K562 (cell line): ENCODE measurements at regions not wholly inside any gene's neighbourhood (a gene's known extent, or its start where the extent isn't known, plus 50 kb on each side); places are given as distances from the start of the nearest gene placed in this dataset.

Source experiments
- ATAC-seq: fragments of 200-7000 bp; cut with Tn5 transposase; 3 replicates; pipeline ENCODE4 v1.9.1; 2020; ENCODE audit warnings: moderate library complexity
- BruUV-seq: library from RNA; stranded (reverse); fragments of 400-500 nt; replicated peaks from 2 replicates; lab custom pipeline; 2021; lab: Mats Ljungman, UMichigan
- CTCF ChIA-PET: fragments of 300-600 bp; formaldehyde crosslinking; extraction: SDS; loops from one replicate; lab custom pipeline; 2021; ENCODE audit warnings: low intra/inter-chr PET ratio; lab: Yijun Ruan, JAX
- POLR2A ChIA-PET: fragments of 300-600, 350-650 bp; sonication (Branson Sonifier 250); formaldehyde crosslinking; extraction: SDS; loops from one replicate; lab custom pipeline; 2021; ENCODE audit warnings: antibody characterized with exemption, inconsistent platforms; lab: Yijun Ruan, JAX
- DNase-seq, 4 experiments: peaks; one replicate each; pipeline versions ENCODE4 v3.0.0 to v3.0.0-alpha.2; 2011 to 2018; ENCODE audit warnings: low spot score in 3 of 4, mixed read lengths in 3 of 4; ENCODE audit errors: extremely low read depth in 1 of 4
- FAIRE-seq: peaks from 2 replicates; lab custom pipeline; 2011; peaks lifted over from hg19 to GRCh38; lab: Jason Lieb, UNC
- H2AFZ ChIP-seq: 2 replicates; pipeline ENCODE4 v1.6.0; 2011; ENCODE audit warnings: low read depth, low read length, control low read depth, inconsistent platforms
- H3K27ac ChIP-seq: fragments of 200-600 bp; 3 replicates; pipeline ENCODE4 v1.8.0; 2011; ENCODE audit warnings: low read depth, mild to moderate bottlenecking, control low read depth, inconsistent platforms, low read length, moderate library complexity, mixed read lengths; ENCODE audit errors: extremely low read depth
- H3K27me3 ChIP-seq, 2 experiments: fragments of 300-600 bp in 1 of 2; 2 replicates in 1 of 2; 3 replicates in 1 of 2; pipeline versions ENCODE4 v1.6.0 to v1.8.0; 2011; ENCODE audit warnings: inconsistent platforms in 2 of 2, low read length in 2 of 2, mild to moderate bottlenecking in 1 of 2, mixed read lengths in 1 of 2, moderate library complexity in 1 of 2; ENCODE audit not compliant: control insufficient read depth in 2 of 2, insufficient read depth in 2 of 2
- H3K36me3 ChIP-seq: fragments of 300-600 bp; 3 replicates; pipeline ENCODE4 v1.8.0; 2011; ENCODE audit warnings: mild to moderate bottlenecking, low read length, inconsistent platforms; ENCODE audit not compliant: control insufficient read depth, insufficient read depth
- H3K4me1 ChIP-seq, 2 experiments: fragments of 200-600 bp in 1 of 2; replicated peaks in 1 of 2; 2 replicates in 1 of 2; 3 replicates in 1 of 2; pipeline versions ENCODE4 v1.5.1 to v1.8.0; 2011; ENCODE audit warnings: inconsistent platforms in 2 of 2, low read length in 2 of 2, mild to moderate bottlenecking in 1 of 2, mixed read lengths in 1 of 2, moderate library complexity in 1 of 2; ENCODE audit not compliant: control insufficient read depth in 2 of 2, insufficient read depth in 2 of 2
- H3K4me2 ChIP-seq: 2 replicates; pipeline ENCODE4 v1.6.1; 2011; ENCODE audit warnings: low read length, control low read depth, inconsistent platforms, mixed read lengths; ENCODE audit not compliant: insufficient read depth
- H3K4me3 ChIP-seq: fragments of 200-600 bp; sonication (generic), shearing (Covaris generic); 2 replicates; pipeline ENCODE4 v1.5.1; 2016; ENCODE audit warnings: control low read depth, inconsistent platforms
- H3K79me2 ChIP-seq: fragments of 200-600 bp; 3 replicates; pipeline ENCODE4 v1.8.0; 2011; ENCODE audit warnings: low read length, inconsistent platforms; ENCODE audit not compliant: control insufficient read depth, insufficient read depth
- H3K9ac ChIP-seq, 2 experiments: 2 replicates each; pipeline versions ENCODE4 v1.6.0 to v1.6.1; 2011; ENCODE audit warnings: low read depth in 2 of 2, low read length in 2 of 2, control low read depth in 1 of 2, inconsistent platforms in 1 of 2, mild to moderate bottlenecking in 1 of 2, mixed read lengths in 1 of 2; ENCODE audit not compliant: insufficient read depth in 1 of 2
- H3K9me1 ChIP-seq: one replicate; pipeline ENCODE4 v1.6.0; 2011; ENCODE audit warnings: inconsistent platforms, mild to moderate bottlenecking, low read length, moderate library complexity; ENCODE audit not compliant: control insufficient read depth, insufficient read depth
- H3K9me3 ChIP-seq: replicated peaks from 2 replicates; pipeline ENCODE4 v1.5.1; 2011; ENCODE audit warnings: low read depth, low read length, inconsistent platforms; ENCODE audit not compliant: control insufficient read depth, insufficient read depth
- H4K20me1 ChIP-seq: replicated peaks from 2 replicates; pipeline ENCODE4 v1.6.1; 2011; ENCODE audit warnings: low read length, inconsistent platforms, mixed read lengths; ENCODE audit not compliant: control insufficient read depth, insufficient read depth
- CTCF ChIP-seq, 3 experiments: IDR thresholded peaks in 2 of 3; conservative IDR thresholded peaks in 1 of 3; 2 replicates each; pipeline ENCODE4 v1.5.1; 2011 to 2012; ENCODE audit warnings: low read length in 3 of 3, mild to moderate bottlenecking in 3 of 3, control low read depth in 2 of 3, improper control_type of control experiment in 1 of 3, inconsistent platforms in 1 of 3, low read depth in 1 of 3, mixed read lengths in 1 of 3, moderate library complexity in 1 of 3; ENCODE audit not compliant: insufficient read depth in 2 of 3
- DIDO1 ChIP-seq: fragments of 450-650 bp; IDR thresholded peaks from 2 replicates; pipeline ENCODE4 v1.6.1; 2016; ENCODE audit warnings: low read depth, missing biosample characterization, missing genetic modification characterization
- DPF2 ChIP-seq: fragments of 450-650 bp; IDR thresholded peaks from 2 replicates; pipeline ENCODE4 v1.6.1; 2016
- E2F3 ChIP-seq: fragments of 250-450 bp; sonication (Bioruptor Pico); IDR thresholded peaks from 2 replicates; pipeline ENCODE4 v1.4.0; 2020; ENCODE audit warnings: mild to moderate bottlenecking
- HOXB6 ChIP-seq: fragments of 250-450 bp; sonication (Bioruptor Pico); IDR thresholded peaks from 2 replicates; pipeline ENCODE4 v1.5.1; 2022; ENCODE audit warnings: mild to moderate bottlenecking, borderline replicate concordance
- RAD21 ChIP-seq, 2 experiments: fragments of 250-450 bp in 1 of 2; fragments of 450-650 bp in 1 of 2; sonication (Bioruptor Pico) in 1 of 2; formaldehyde crosslinking in 1 of 2; IDR thresholded peaks in 1 of 2; conservative IDR thresholded peaks in 1 of 2; 2 replicates each; pipeline versions ENCODE4 v1.4.0 to v1.8.0; 2020 to 2022; ENCODE audit warnings: mild to moderate bottlenecking in 2 of 2, moderate library complexity in 1 of 2
- RBM15 ChIP-seq: fragments of 200-400 bp; formaldehyde crosslinking; IDR thresholded peaks from 2 replicates; pipeline ENCODE4 v1.6.1; 2018; ENCODE audit warnings: mild to moderate bottlenecking, low read length, moderate library complexity; ENCODE audit not compliant: insufficient read depth
- REST ChIP-seq, 2 experiments: fragments of 450-650 bp; formaldehyde crosslinking in 1 of 2; IDR thresholded peaks; 2 replicates each; pipeline versions ENCODE4 v1.4.0 to v1.6.1; 2014 to 2020; ENCODE audit warnings: mild to moderate bottlenecking in 2 of 2, borderline replicate concordance in 1 of 2, low read depth in 1 of 2
- SMC3 ChIP-seq: conservative IDR thresholded peaks from 2 replicates; pipeline ENCODE4 v1.6.1; 2011; ENCODE audit warnings: low read depth, low read length, improper control_type of control experiment; ENCODE audit not compliant: insufficient read depth
- ZNF146 ChIP-seq: IDR thresholded peaks from one replicate; pipeline ENCODE4 v1.6.1; 2018; ENCODE audit warnings: missing compliant biosample characterization; ENCODE audit not compliant: unreplicated experiment
- WGBS: fragments of 100-300 bp; shearing (Covaris generic); methylation state at CpG from one replicate; pipeline ENCODE4 v1.1.6; 2016; ENCODE audit warnings: low coverage, mixed read lengths; ENCODE audit not compliant: insufficient coverage; ENCODE audit errors: missing lambda C conversion rate; 5-methylcytosine and 5-hydroxymethylcytosine counted together
- in situ Hi-C: fragments of 300-500 bp; cut with MboI; formaldehyde crosslinking; loops from 4 replicates; pipeline ENCODE4 v1.15.0; 2018; ENCODE audit warnings: inconsistent platforms, mixed read lengths
- intact Hi-C: fragments of 100-400 bp; cut with micrococcal nuclease; formaldehyde crosslinking; loops from 2 replicates; pipeline ENCODE4 v1.14.2; 2022

DNA sequence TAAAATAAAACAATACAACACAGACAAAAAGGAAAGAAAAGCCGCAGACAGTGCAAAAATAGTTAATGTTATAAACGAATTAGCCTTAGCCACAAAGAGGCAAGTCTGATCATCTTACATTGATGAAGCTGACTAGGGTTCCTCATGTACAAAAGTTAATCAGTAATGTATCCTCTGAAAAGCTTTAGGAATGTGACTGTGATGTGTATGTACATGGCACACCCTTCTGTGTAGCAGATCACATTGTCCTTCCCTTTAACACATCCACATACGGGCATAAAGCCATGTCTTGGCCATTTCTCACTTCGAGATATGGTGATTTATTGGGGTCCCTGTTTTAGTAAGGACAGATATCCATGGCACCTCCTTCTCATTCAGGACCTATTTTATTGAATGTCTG lies 1327.5 kb upstream of the CDH8 start (continued):
- TF ChIP-seq RBM15 = no peak
- TF ChIP-seq HOXB6 (CRISPR knock-in tag) = no peak
- no peak for TF ChIP-seq DPF2
- TF ChIP-seq E2F3 (CRISPR knock-in tag) = no peak
- TF ChIP-seq DIDO1 = no peak
- no peak for TF ChIP-seq ZNF146 (CRISPR knock-in tag)

GRCh38 chr16:63361032-63361624 lies 1324.9 kb upstream of the CDH8 start:
- no peak overlapping the region for H3K9ac ChIP-seq
- H3K9me1 ChIP-seq = no peaks in the 10 kb centered on the region
- H3K27me3 ChIP-seq = no peaks in the 10 kb centered on the region
- H3K79me2 ChIP-seq = no peaks in the 10 kb centered on the region
- no peaks in the 10 kb centered on the region for H3K9me3 ChIP-seq
- ChIA-PET CTCF (interaction anchor here (0.5 kb wide), 1 partner anchor 1291 kb away, joined by 3 read pairs; no protein-coding TSS in a partner anchor), POLR2A (no interaction called here)
- ATAC-seq (no peak), FAIRE-seq (peak; percentile 75), DNase-seq (peak; percentile 18 to 36 (median 22))
- no peak overlapping the region for H3K27ac ChIP-seq
- no TSS peak for BruUV-seq
- no peak overlapping the region for H3K4me3 ChIP-seq
- H4K20me1 ChIP-seq = no peaks in the 10 kb centered on the region
- H3K36me3 ChIP-seq = no peaks in the 10 kb centered on the region
- no peak overlapping the region for H3K4me2 ChIP-seq
- in situ Hi-C loops = no loop called here
- intact Hi-C loops = loop anchor here (1.0 kb wide), 1 partner anchor 1757 kb away; no protein-coding TSS in a partner anchor
- no peaks in the 10 kb centered on the region for H3K4me1 ChIP-seq
- H2AFZ ChIP-seq = no peak overlapping the region
- 0% methylated on average over 1 of the region's 1 CpG for whole genome bisulfite sequencing
- peak; percentile 49 to 63 for TF ChIP-seq RAD21 (CRISPR knock-in tag; conservative IDR thresholded peaks at IDR 0.05 in 1 of 2, IDR thresholded peaks at IDR 0.05 in 1 of 2)
- TF ChIP-seq SMC3 = 0 out of 2 replicates have a peak, but pooled peaks have one; percentile 26
- peak; percentile 25 to 69 (median 55); a peak in 5 of 6 replicates for TF ChIP-seq CTCF (IDR thresholded peaks at IDR 0.05 in 2 of 3, conservative IDR thresholded peaks at IDR 0.05 in 1 of 3; ENCODE audit: insufficient read depth in 2 of 3, low read depth in 1 of 3, low read length in 3 of 3)
- TF ChIP-seq REST (IDR thresholded peaks at IDR 0.05; ENCODE audit: borderline replicate concordance) = peak; percentile 18; the same call in 1 of the 2 replicates
- TF ChIP-seq REST (CRISPR knock-in tag; IDR thresholded peaks at IDR 0.05; ENCODE audit: low read depth) = no peak
